GM18508 (cell line): ENCODE measurements at regions not wholly inside any gene's neighbourhood (a gene's known extent, or its start where the extent isn't known, plus 50 kb on each side); places are given as distances from the start of the nearest gene placed in this dataset.
"Not testable (repeated sequence)": the region's sequence is repeated elsewhere in the genome, so short reads cannot be mapped to it uniquely, and the experiment has no call there.

Experiments
- ATAC-seq: cut with Tn5 transposase; IDR thresholded peaks from one replicate; pipeline ENCODE4 v1.9.1; 2021; ENCODE audit warnings: moderate number of reproducible peaks; ENCODE audit not compliant: insufficient read depth, unreplicated experiment

DNA sequence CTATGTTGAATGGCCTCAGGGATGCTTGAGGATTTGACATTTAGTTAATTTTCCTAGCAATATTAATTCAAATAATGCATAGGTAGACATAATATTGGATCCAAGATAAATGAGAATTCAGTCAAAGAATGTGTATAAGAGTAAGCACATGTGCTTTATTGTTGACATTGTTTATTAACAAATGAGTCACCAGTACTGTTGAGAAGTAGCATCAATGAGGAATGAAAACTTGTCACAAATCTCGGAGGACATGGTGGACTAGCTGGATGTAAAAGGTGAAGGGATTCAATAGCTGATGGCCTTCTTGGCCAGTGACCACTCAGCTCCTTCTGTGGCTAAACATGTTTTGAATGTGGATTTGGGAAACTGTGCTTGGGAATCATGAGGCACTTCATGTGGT, 1137.0 kb downstream of the HACE1 start:
- no peak for ATAC-seq

DNA sequence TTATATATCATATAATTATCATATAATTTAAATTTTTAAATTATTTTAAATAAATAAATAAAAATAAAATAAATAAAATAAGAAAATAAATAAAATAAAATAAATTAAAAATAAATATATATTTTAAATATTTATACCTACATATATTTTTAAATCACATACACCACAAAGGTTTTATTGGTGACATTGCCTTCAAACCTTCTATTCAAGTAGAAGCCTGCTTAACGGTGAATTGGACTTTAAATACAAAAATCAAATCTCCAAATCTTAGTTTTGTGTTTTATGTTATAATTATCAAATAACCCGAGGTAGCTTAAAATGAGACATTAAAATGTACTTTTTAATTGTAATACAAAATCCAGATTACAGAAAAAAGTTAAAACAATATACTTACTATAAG, 1137.8 kb downstream of the HACE1 start:
- ATAC-seq, result no peak

DNA sequence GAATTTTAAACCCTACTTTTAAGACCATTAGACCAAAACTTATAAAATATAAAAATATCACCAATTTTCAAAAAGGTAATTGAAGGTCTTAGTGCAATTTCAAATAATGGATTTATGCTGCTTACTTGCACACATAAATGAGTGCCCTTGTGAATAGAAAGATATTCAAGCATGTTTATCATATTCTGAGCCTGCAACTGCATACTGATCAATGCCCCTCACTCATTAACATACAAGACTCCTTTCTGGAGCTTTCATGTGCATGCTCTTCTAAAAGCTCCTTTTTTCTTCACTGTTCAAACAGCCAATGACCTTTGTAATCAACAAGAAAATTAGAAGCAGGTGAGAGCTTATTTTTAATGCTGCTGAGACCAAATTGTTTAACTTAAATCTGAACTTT, 1139.3 kb downstream of the HACE1 start:
- ATAC-seq, result no peak

DNA sequence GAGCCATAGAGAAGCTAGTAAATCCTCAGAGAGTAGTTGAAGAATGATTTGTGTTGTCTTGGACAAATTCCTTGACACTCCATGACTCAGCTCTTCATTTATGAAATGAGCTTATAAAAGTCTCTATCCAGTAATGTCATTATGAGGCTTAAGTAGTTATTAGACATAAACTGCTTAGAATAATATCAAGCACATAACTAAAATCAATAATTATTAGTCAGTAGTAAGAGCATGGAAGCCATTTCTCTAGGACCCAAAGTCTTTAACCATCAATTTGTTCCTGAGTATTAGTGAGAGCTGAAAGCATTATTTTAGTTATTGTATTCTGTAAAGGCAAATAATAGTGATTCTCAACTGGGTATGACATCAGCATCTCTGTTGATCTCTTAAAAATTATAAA, 1140.2 kb downstream of the HACE1 start:
- ATAC-seq, result no peak

DNA sequence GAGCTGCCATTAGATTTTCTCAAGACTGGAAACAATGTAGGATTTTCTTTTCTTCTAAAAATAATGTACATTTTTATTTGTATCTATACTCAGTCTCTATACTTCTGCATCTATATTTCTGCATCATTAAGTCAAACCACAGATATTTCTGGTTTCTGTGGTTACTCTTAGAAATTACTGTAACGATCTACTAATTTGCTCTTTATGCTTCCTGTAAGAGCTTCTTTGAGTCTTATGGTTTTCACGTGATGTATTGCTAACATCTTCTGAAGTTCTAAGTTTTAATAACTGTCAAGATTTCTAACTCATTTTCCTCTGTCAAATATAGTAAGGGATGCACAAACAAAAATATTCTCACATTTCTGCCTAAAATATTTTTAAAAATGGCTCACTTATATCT, 1144.5 kb downstream of the HACE1 start:
- ATAC-seq, result no peak

DNA sequence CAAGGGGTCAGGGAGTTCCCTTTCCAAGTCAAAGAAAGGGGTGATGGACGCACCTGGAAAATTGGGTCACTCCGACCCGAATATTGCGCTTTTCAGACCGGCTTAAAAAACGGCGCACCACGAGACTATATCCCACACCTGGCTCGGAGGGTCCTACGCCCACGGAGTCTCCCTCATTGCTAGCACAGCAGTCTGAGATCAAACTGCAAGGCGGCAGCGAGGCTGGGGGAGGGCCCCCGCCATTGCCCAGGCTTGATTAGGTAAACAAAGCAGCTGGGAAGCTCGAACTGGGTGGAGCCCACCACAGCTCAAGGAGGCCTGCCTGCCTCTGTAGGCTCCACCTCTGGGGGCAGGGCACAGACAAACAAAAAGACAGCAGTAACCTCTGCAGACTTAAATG, 1150.5 kb downstream of the HACE1 start:
- not testable (repeated sequence) for ATAC-seq

DNA sequence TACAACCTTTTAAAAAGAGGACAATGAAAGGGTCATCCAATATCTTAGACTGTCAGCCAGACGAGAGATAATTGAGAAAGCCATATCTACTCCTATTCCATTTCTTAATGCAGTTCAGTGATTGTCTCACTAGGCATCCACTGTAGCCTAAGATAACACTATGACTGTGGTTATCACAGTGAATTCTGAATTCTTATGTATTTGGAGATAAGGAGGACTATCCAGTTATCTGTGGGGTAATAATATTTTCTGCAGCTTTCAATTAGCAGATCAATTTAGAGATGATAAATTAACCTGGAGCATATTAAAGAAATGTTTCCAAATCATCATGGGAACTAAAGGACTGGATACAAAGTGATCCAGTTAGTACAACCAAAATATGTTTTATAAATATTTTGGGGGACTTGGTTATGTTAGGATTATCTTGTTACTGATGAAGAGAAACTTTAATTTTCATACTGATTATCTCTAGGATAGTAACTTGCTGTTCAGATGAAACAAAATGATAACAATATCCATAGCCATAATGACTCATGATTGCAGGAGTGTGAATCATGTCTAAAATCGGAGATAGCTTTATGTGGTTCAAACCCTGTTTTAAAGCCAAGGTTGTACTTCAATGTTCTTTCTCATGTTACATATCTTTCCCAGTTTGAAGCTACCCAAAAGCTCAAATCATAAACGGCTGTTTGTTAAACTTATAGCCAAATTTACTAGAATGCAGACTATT, 1152.0 kb downstream of the HACE1 start:
- ATAC-seq, result no peak

DNA sequence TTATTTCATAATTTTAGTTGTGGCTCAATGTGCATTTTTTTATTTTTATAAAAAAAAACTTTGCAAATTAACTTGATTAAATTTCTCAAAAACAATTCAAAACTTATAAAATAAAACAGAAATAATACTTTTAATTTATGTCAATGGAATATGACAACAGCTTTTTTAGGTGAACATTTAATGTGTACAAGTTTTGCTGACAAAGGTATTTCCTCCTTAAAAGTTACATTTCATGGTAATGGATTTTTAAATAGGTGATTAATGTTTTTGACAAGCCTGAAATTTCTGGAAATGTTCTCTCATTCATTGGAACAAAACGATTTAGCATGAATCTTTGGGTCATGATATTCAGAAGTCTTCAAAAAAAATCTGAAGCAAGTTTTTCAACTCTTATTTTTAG, 1160.0 kb downstream of the HACE1 start:
- ATAC-seq, result no peak

DNA sequence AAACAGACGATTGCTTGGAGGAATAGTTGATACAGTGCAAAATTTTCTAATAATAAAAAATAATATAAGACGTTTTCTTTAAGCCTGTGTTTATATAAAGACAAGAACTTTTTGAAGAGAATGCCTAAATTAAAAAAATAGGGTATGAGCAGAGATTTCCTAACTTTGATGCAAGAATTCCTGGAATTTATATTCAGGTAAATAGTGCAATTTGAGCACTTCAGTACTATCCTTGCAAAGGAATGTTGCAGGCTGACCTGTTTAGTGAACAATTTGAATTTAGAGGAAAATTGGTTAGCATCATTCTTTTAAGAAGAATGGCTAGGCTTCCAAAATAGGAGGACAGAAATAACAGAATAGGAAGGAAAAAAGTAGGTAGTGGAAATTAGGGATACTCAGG, 1172.3 kb downstream of the HACE1 start:
- no peak for ATAC-seq

DNA sequence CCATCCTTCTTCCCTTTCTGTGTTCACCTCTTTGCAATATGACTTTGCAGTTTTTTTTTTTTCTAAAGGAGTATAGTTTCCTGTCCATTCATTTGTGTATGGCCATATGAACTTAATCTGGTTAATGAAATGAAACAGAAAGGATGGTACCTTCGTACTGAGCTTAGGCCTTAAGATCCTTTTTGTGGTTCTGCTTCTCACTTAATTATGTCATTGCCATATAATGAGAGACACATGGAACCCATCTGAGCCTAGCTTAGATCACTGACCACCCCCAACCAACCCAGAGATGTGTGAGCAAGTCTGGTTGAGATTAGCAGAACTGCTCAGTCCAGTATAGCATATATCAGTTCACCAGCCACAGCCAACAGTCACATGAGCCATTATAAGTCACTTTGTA, 1179.6 kb downstream of the HACE1 start:
- ATAC-seq, result no peak

DNA sequence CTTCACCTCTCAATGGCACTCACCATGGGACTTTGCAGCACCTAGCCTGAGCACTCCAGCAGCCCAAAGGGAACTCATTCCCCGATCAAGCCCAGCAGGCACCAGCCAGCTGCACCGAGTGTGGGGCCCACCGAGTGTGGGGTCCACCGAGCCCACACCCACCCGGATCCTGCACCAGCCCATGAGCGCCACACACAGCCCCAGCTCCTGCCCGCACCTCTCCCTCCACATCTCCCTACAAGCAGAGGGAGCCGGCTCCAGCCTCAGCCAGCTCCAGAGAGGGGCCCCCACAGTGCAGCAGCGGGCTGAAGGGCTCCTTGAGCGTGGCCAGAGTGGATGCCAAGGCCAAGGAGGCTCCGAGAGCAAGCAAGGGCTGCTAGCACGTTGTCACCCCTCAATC, 1182.4 kb downstream of the HACE1 start:
- no peak for ATAC-seq

DNA sequence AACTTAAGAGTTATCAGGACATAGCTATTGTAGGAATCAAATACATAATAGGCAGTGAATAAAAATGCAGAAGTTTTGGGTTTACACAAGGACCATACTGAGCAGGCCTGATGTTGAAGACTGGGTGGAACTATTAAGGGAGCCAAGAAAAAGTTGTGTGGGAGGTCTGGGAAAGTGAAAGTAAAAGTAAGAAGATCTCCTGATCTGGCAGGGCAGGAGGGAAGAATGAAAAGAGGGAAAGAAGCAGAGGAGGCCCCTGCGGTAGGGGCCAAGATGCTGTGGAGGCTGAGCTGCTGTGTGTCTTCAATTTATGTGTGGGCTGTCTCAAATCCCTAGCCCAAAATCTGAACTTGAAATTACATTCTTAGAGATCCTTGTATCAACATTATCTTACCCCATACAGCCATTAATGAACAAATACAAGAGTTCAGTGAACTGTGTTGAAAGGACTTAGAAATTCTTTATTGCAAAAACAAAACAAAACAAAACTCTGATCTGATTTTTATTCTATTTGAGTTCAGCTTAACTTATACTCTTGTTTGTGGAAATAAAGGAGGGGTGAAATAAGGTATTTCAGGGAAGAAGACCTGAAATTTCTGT, 1183.8 kb downstream of the HACE1 start:
- ATAC-seq, result no peak

DNA sequence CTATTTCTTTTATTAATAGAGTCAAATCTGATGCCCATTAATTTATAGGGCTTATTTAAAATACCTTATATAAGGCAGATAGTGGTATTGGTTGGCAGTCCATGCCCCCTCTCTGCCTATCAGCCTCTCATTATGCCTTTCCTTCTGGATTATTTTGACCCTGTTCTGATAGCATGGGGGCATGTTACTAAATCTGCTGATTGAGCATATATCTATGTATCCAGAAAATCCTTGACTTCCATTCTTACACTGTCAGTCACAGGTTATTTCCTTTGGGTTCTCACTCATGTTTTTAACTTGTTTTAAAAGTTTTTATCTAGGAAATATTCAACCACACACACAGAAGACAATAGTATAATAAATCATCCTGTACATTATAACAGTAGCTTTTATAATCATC, 1184.9 kb downstream of the HACE1 start:
- no peak for ATAC-seq

DNA sequence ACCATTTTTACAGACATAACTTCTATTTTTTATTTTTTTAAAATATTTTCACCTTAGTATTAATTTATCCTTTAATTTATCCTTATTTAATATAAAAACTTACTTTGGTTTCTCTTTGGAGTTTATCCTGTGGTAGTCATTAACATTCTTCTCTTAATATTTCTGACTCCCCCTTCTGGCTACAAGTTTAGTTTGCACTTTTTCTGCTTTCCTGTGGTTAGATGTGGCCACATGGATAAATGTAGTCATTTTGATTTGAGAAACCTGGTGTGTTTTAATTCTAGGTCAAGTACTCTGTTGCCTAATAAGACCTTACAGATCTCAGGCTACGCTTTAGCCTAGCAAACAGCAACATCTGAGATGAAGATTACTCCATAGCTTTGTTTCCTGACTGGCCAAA, 1187.5 kb downstream of the HACE1 start:
- ATAC-seq, result no peak

DNA sequence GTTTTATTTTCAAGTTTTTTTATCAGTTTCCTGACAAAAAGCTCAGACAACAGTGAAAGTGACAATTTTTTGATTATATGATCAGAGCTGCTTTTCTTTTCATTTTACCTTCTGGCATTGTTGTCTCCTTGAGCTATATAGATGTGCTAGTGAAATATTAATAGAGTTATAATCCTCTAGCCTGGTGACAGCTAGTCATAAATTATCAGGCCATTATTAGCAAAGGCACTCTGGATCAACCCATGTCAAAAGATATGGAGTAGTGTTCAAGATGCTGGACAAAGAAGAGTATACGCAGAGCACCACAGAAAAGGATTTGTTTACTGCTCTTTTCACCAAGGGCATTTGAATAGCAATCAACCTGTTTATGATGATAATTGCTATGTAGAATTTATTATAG, 1230.1 kb downstream of the HACE1 start:
- ATAC-seq, result no peak

DNA sequence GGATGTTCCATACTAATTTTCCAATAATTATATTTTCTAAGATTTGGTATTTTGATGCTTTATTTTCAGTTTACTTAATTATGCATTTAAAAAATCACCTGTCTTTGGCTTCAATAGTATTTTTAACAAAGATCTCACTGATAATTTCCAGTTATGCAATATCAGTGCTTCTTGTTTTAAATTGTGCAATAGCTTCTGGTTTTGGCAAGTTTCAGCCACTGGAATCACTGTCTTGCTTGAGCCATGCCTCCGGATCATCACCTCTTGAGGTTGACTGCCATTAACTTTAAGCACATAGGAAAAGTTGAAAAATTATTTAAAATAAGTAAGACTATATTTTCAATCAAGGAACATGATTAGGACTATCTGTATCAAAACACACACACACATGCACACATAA, 1242.1 kb downstream of the HACE1 start:
- ATAC-seq, result no peak

DNA sequence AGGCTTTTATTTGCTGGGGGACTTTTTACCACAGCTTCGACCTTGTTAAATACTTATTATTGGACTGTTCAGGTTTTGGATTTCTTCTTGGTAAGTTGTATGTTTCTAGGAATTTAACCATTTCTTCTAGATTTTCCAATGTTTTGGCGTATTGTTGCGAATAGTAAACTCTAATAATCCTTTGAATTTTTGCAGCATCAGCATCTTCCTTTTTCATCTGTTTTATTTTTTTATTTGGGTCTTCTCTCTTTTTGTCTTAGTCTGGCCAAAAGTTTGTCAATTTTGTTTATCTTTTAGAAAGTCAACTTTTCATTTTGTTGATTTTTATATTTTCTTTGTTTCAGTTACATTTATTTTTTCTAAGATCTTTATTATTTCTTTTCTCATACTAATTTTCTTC, 1272.0 kb downstream of the HACE1 start:
- no peak for ATAC-seq

DNA sequence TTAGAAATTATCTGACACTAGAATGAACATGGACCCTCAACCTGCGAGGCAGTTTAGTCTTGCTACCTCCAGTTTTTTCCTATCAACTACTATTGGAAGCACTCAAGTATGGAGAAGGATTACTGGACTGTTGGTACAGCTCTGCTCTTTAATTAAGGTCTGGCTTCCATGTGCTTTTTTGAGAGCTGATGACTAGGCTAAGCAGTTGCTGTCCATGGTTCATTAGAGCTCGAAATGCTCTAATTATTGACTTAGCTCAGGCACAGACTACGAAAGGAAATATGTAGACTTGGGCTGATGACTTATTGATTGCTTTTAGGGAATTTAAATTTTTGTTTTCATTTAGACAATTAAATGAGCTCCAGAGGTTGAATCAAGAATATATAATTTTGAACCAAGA, 1281.6 kb downstream of the HACE1 start:
- no peak for ATAC-seq

DNA sequence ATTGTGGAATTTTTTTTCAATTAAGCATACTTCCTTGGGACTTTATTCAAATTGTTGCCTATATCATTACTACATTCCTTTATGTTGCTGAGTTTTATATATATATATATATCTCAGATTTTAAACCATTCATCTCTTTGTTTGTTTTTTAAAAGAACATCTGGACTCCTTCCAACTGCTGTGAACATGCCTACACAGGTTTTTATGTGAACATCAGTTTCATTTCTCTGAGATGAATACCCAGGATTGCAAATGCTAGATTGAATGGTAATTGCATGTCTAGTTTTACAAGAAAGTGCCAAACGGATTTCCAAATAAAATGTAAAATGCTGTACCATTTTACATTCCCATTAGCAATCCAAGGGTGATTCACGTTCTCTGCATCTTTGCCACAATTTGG, 1289.3 kb downstream of the HACE1 start:
- no peak for ATAC-seq

DNA sequence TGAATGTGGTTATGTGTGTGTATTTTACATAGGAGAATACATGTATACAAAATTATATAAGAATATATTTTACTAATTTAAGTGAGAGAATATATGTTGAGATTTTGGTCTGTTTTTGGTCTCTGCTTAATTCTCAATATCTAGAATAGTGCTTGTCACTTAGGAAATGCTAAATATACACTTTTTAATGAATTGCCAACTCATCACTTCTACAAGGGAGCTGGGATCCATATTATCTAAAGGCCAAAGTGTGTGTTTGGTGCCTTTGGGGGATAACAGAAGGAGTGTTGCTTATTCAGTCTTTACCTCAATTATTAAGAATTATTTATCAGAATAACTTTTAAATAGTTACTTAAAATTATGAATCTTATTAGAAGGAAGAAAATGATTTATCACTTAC, 1304.8 kb downstream of the HACE1 start:
- ATAC-seq, result no peak

DNA sequence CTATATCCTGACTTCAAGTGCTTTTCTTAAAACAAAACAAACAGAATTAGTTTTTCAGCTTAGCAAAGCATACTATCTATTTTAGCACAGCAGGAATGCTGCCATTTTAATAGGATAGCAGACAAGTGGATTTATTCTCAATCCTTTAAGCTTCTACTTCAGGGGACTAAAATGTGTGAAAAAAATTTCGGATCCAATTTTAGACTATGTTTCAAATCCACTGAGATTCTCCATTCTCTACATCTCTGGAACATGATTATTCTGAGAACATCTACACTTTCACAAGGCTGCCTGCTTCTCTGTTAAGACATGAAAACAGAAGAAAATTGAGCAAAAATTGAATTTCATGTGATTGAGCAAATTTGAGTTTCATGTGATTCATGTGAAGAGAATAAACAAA, 1321.3 kb downstream of the HACE1 start:
- no peak for ATAC-seq

DNA sequence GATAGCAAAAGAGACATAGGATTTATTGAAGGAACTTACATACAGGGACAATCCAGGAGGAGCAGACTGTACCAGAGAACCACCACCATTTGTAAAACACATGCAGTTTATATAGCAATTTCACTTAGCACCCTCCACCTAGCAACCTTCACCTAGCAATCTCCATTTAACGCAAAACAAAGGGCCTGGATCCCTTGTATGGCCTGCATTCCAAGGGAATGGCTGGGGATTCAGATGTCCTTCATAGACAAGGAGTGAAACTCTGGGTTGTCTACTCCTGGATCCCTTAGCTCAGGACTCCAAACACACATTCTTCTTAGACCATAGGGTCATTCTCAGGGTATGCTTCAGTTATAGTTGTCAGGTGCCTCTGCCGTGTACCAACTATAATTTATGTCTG, 1324.9 kb downstream of the HACE1 start:
- ATAC-seq, result no peak
